ENCODE measurements at regions not wholly inside any gene's neighbourhood (a gene's known extent, or its start where the extent isn't known, plus 50 kb on each side); places are given as distances from the start of the nearest gene placed in this dataset.
"Not testable (repeated sequence)": the region's sequence is repeated elsewhere in the genome, so short reads cannot be mapped to it uniquely, and the experiment has no call there.

- H3K4me2 ChIP-seq (ENCODE audit: low read length): no peak overlapping the region
- TF ChIP-seq, protein P1, sequence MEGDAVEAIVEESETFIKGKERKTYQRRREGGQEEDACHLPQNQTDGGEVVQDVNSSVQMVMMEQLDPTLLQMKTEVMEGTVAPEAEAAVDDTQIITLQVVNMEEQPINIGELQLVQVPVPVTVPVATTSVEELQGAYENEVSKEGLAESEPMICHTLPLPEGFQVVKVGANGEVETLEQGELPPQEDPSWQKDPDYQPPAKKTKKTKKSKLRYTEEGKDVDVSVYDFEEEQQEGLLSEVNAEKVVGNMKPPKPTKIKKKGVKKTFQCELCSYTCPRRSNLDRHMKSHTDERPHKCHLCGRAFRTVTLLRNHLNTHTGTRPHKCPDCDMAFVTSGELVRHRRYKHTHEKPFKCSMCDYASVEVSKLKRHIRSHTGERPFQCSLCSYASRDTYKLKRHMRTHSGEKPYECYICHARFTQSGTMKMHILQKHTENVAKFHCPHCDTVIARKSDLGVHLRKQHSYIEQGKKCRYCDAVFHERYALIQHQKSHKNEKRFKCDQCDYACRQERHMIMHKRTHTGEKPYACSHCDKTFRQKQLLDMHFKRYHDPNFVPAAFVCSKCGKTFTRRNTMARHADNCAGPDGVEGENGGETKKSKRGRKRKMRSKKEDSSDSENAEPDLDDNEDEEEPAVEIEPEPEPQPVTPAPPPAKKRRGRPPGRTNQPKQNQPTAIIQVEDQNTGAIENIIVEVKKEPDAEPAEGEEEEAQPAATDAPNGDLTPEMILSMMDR (conservative IDR thresholded peaks at IDR 0.05; ENCODE audit: low read length): no peak
- no peak for TF ChIP-seq EZH2phosphoT487 (IDR thresholded peaks at IDR 0.05; ENCODE audit: borderline replicate concordance, low read depth, low read length)
- no peak overlapping the region for H2AFZ ChIP-seq (ENCODE audit: low read length)
- H3K79me2 ChIP-seq (ENCODE audit: insufficient read depth, low read depth, low read length): no peaks in the 10 kb centered on the region
- DNase-seq (ENCODE audit: low spot score): no peak
- ChIA-PET CTCF (ENCODE audit: unreplicated experiment) (no interaction called here), POLR2A (no interaction called here)
- intact Hi-C loops (cut with micrococcal nuclease; ENCODE audit: unreplicated experiment): no loop called here
- H3K9me2 ChIP-seq (ENCODE audit: insufficient read depth, low read length): no peaks in the 10 kb centered on the region
- peaks cover 3% of the 10 kb centered on the region for H3K4me1 ChIP-seq (ENCODE audit: insufficient read depth, low read length, poor library complexity, severe bottlenecking)
- H3K4me3 ChIP-seq (ENCODE audit: low read depth, low read length, poor library complexity, severe bottlenecking): no peak overlapping the region
- no peaks in the 10 kb centered on the region for H3K36me3 ChIP-seq (ENCODE audit: insufficient read depth, low read length)
- H4K20me1 ChIP-seq (ENCODE audit: insufficient read depth, low read length): no peaks in the 10 kb centered on the region
- H3K9me3 ChIP-seq (ENCODE audit: low read length): no peaks in the 10 kb centered on the region
- H3K27ac ChIP-seq (ENCODE audit: low read depth, low read length, poor library complexity, severe bottlenecking): no peak overlapping the region
- BruUV-seq (replicated peaks): no TSS peak
These were observed 434.8 kb upstream of the TMEM132C start for GRCh38 chr12:127832172-127832571.

GRCh38 chr12:127836802-127837201 lies 430.2 kb upstream of the TMEM132C start:
- H4K20me1 ChIP-seq (ENCODE audit: insufficient read depth, low read length); H3K4me1 ChIP-seq (ENCODE audit: insufficient read depth, low read length, poor library complexity, severe bottlenecking); DNase-seq (ENCODE audit: low spot score); BruUV-seq (replicated peaks); H3K4me3 ChIP-seq (ENCODE audit: low read depth, low read length, poor library complexity, severe bottlenecking); H3K79me2 ChIP-seq (ENCODE audit: insufficient read depth, low read depth, low read length); H3K36me3 ChIP-seq (ENCODE audit: insufficient read depth, low read length); CTCF ChIA-PET (ENCODE audit: unreplicated experiment); H2AFZ ChIP-seq (ENCODE audit: low read length); H3K4me2 ChIP-seq (ENCODE audit: low read length); H3K9me3 ChIP-seq (ENCODE audit: low read length); H3K9me2 ChIP-seq (ENCODE audit: insufficient read depth, low read length); H3K27ac ChIP-seq (ENCODE audit: low read depth, low read length, poor library complexity, severe bottlenecking); intact Hi-C loops (cut with micrococcal nuclease; ENCODE audit: unreplicated experiment): not testable (repeated sequence)
- POLR2A ChIA-PET: interaction anchor here (0.9 kb wide), 1 partner anchor 30 kb away, joined by 4 read pairs; no protein-coding TSS in a partner anchor

DNA sequence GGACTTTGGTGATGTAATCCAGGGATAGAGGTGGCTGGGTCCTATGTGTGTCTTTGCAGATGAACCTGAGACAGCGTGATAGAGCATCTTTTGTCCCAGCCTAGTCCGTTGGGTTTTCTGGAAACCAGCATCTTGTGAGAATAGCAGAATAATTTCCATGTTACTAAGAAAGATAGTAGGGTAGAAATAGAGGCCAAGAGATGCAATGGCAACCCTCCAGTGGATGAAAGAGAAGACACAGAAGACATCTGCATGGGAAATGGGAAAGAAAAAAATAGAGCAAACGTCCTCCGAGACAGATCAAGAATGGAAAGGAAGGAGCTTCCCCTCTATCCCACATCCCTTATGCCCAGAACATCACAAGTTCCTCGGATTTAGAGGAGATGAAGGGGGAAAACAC lies 409.3 kb upstream of the TMEM132C start:
- H3K4me1 ChIP-seq (ENCODE audit: insufficient read depth, low read length, poor library complexity, severe bottlenecking): no peaks in the 10 kb centered on the region
- no peaks in the 10 kb centered on the region for H3K9me2 ChIP-seq (ENCODE audit: insufficient read depth, low read length)
- no peak overlapping the region for H3K4me3 ChIP-seq (ENCODE audit: low read depth, low read length, poor library complexity, severe bottlenecking)
- intact Hi-C loops (cut with micrococcal nuclease; ENCODE audit: unreplicated experiment): no loop called here
- H4K20me1 ChIP-seq (ENCODE audit: insufficient read depth, low read length): no peaks in the 10 kb centered on the region
- POLR2A ChIA-PET: no interaction called here
- no peaks in the 10 kb centered on the region for H3K9me3 ChIP-seq (ENCODE audit: low read length)
- no peak overlapping the region for H3K4me2 ChIP-seq (ENCODE audit: low read length)
- CTCF ChIA-PET (ENCODE audit: unreplicated experiment): no interaction called here
- H2AFZ ChIP-seq (ENCODE audit: low read length): no peak overlapping the region
- H3K27ac ChIP-seq (ENCODE audit: low read depth, low read length, poor library complexity, severe bottlenecking): no peak overlapping the region
- H3K36me3 ChIP-seq (ENCODE audit: insufficient read depth, low read length): no peaks in the 10 kb centered on the region
- no peak for TF ChIP-seq EZH2phosphoT487 (IDR thresholded peaks at IDR 0.05; ENCODE audit: borderline replicate concordance, low read depth, low read length)
- TF ChIP-seq, protein P1 (conservative IDR thresholded peaks at IDR 0.05; ENCODE audit: low read length): no peak
- no peaks in the 10 kb centered on the region for H3K79me2 ChIP-seq (ENCODE audit: insufficient read depth, low read depth, low read length)
- no TSS peak for BruUV-seq (replicated peaks)
- DNase-seq (ENCODE audit: low spot score): no peak
